Activated effector memory CD4-positive, alpha-beta T cell treated with Interleukin-2 at 50 U/mL for 16 hours (primary cell): ENCODE measurements at regions not wholly inside any gene's neighbourhood (a gene's known extent, or its start where the extent isn't known, plus 50 kb on each side); places are given as distances from the start of the nearest gene placed in this dataset.

Experiments used
- DNase-seq: peaks from one replicate; pipeline ENCODE4 v3.0.0-alpha.2; 2020

- no peak for DNase-seq
These were observed 181.8 kb upstream of the MYL2 start for GRCh38 chr12:111102102-111102739.

GRCh38 chr12:111101003-111101402, 180.6 kb upstream of the MYL2 start:
- DNase-seq = no peak

GRCh38 chr12:111100554-111100953, 180.2 kb upstream of the MYL2 start:
- no peak for DNase-seq

- DNase-seq = no peak
These were observed 179.6 kb upstream of the MYL2 start for GRCh38 chr12:111100003-111100402.

- no peak for DNase-seq
These were observed 178.8 kb upstream of the MYL2 start for GRCh38 chr12:111099186-111099585.

GRCh38 chr12:111094157-111095010, 174.0 kb upstream of the MYL2 start:
- DNase-seq = no peak

- DNase-seq = no peak
These were observed 173.2 kb upstream of the MYL2 start for GRCh38 chr12:111093428-111094142.

GRCh38 chr12:111091051-111091450, 170.7 kb upstream of the MYL2 start:
- no peak for DNase-seq

GRCh38 chr12:111089616-111090015, 169.2 kb upstream of the MYL2 start:
- no peak for DNase-seq

- DNase-seq = no peak
These were observed 168.0 kb upstream of the MYL2 start for GRCh38 chr12:111088409-111088808.

GRCh38 chr12:111086947-111087700, 166.7 kb upstream of the MYL2 start:
- no peak for DNase-seq

- no peak for DNase-seq
These were observed 164.7 kb upstream of the MYL2 start for GRCh38 chr12:111085096-111085495.

GRCh38 chr12:111084605-111085004, 164.2 kb upstream of the MYL2 start:
- no peak for DNase-seq

GRCh38 chr12:111084158-111084557, 163.8 kb upstream of the MYL2 start:
- DNase-seq = no peak

- DNase-seq = no peak
These were observed 161.2 kb upstream of the MYL2 start for GRCh38 chr12:111081600-111081999.

- DNase-seq = no peak
These were observed 158.4 kb upstream of the MYL2 start for GRCh38 chr12:111078731-111079130.

GRCh38 chr12:111076611-111077451, 156.5 kb upstream of the MYL2 start:
- no peak for DNase-seq

- no peak for DNase-seq
These were observed 155.8 kb upstream of the MYL2 start for GRCh38 chr12:111076199-111076598.

GRCh38 chr12:111074965-111075364, 154.6 kb upstream of the MYL2 start:
- DNase-seq = no peak

- no peak for DNase-seq
These were observed 154.2 kb upstream of the MYL2 start for GRCh38 chr12:111074559-111074958.

- no peak for DNase-seq
These were observed 153.0 kb upstream of the MYL2 start for GRCh38 chr12:111073370-111073769.

- DNase-seq = no peak
These were observed 151.9 kb upstream of the MYL2 start for GRCh38 chr12:111072299-111072698.
